HG03175 (cell line): ENCODE measurements at regions not wholly inside any gene's neighbourhood (a gene's known extent, or its start where the extent isn't known, plus 50 kb on each side); places are given as distances from the start of the nearest gene placed in this dataset.

Experiments used
- ATAC-seq: cut with Tn5 transposase; IDR thresholded peaks from one replicate; pipeline ENCODE4 v1.9.1; 2021; ENCODE audit warnings: mild to moderate bottlenecking, moderate library complexity; ENCODE audit not compliant: unreplicated experiment

GRCh38 chr7:96495751-96496216 is 173.9 kb upstream of the SLC25A13 start:
- ATAC-seq: no peak

GRCh38 chr7:96486681-96487080 is 164.8 kb upstream of the SLC25A13 start:
- no peak for ATAC-seq

- ATAC-seq: no peak
Observed at GRCh38 chr7:96484845-96485244, 162.9 kb upstream of the SLC25A13 start.

- ATAC-seq: no peak
Observed at GRCh38 chr7:96484091-96484490, 162.2 kb upstream of the SLC25A13 start.

- no peak for ATAC-seq
Observed at GRCh38 chr7:96481796-96482195, 159.9 kb upstream of the SLC25A13 start.

GRCh38 chr7:96479015-96479645 is 157.2 kb upstream of the SLC25A13 start:
- ATAC-seq: no peak

- no peak for ATAC-seq
Observed at GRCh38 chr7:96471606-96472005, 149.7 kb upstream of the SLC25A13 start.

GRCh38 chr7:96452146-96452545 is 130.2 kb upstream of the SLC25A13 start:
- no peak for ATAC-seq

GRCh38 chr7:96449094-96449493 is 127.2 kb upstream of the SLC25A13 start:
- ATAC-seq: no peak

GRCh38 chr7:96447109-96447645 is 125.3 kb upstream of the SLC25A13 start:
- no peak for ATAC-seq

- no peak for ATAC-seq
Observed at GRCh38 chr7:96441436-96442084, 119.7 kb upstream of the SLC25A13 start.

GRCh38 chr7:96440328-96440727 is 118.4 kb upstream of the SLC25A13 start:
- ATAC-seq: no peak

GRCh38 chr7:96436880-96437279 is 115.0 kb upstream of the SLC25A13 start:
- ATAC-seq: no peak

- no peak for ATAC-seq
Observed at GRCh38 chr7:96430356-96430755, 108.5 kb upstream of the SLC25A13 start.

- no peak for ATAC-seq
Observed at GRCh38 chr7:96427143-96427542, 105.2 kb upstream of the SLC25A13 start.

GRCh38 chr7:96426685-96427084 is 104.8 kb upstream of the SLC25A13 start:
- ATAC-seq: no peak

- ATAC-seq: no peak
Observed at GRCh38 chr7:96426027-96426426, 104.1 kb upstream of the SLC25A13 start.

GRCh38 chr7:96424411-96424810 is 102.5 kb upstream of the SLC25A13 start:
- ATAC-seq: no peak

- ATAC-seq: no peak
Observed at GRCh38 chr7:96422388-96422787, 100.5 kb upstream of the SLC25A13 start.

GRCh38 chr7:96418581-96418980 is 96.7 kb upstream of the SLC25A13 start:
- ATAC-seq: no peak

GRCh38 chr7:96417784-96418183 is 95.9 kb upstream of the SLC25A13 start:
- ATAC-seq: no peak

- ATAC-seq: no peak
Observed at GRCh38 chr7:96416599-96416998, 94.7 kb upstream of the SLC25A13 start.
